ENCODE measurements at regions not wholly inside any gene's neighbourhood (a gene's known extent, or its start where the extent isn't known, plus 50 kb on each side); places are given as distances from the start of the nearest gene placed in this dataset.
"Not testable (repeated sequence)": the region's sequence is repeated elsewhere in the genome, so short reads cannot be mapped to it uniquely, and the experiment has no call there.

- not testable (repeated sequence) for TF ChIP-seq CTCF (IDR thresholded peaks at IDR 0.05; ENCODE audit: low read depth, low read length); POLR2A (IDR thresholded peaks at IDR 0.05; ENCODE audit: extremely low read depth, insufficient read length); MAX (IDR thresholded peaks at IDR 0.05; ENCODE audit: low read depth, low read length); MYC (IDR thresholded peaks at IDR 0.05; ENCODE audit: low read depth, low read length)
Observed at GRCh38 chr17:30706461-30707335, 117.8 kb downstream of the CRLF3 start.

Data from NB4 (cell line).